ENCODE measurements at regions not wholly inside any gene's neighbourhood (a gene's known extent, or its start where the extent isn't known, plus 50 kb on each side); places are given as distances from the start of the nearest gene placed in this dataset.

DNA sequence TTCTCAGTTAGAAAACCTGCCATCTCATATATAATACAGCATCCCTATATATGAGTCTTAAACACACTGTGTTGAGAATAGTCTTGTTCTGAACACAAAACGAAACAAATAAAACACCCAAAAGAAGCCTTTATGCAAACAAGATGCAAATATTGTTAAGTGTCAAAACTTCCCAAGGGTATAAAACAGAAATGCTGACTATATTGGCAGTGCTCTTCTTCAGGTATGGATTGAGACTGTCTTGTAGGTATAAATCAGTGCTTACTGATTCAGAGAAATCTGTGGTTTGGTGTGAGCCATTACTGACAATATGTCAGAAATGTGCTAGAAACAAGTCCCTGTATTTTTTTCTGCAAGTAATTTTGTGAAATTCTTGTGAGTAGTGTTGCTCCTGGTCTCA, 82.8 kb upstream of the CTSO start:
- ChIA-PET RAD21 (ENCODE audit: low non-redundant PET in 1 of 2, low total read pairs in 2 of 2, uncharacterized antibody in 2 of 2, unreplicated experiment in 2 of 2) (no interaction called here), CTCF (no interaction called here), POLR2A (no interaction called here)
- Histone ChIP-seq H3K9me3 (ENCODE audit: control insufficient read depth in 1 of 2, insufficient read depth in 1 of 2, low read depth in 1 of 2, low read length in 2 of 2) (no peaks in the 10 kb centered on the region), H3K27ac (ENCODE audit: low read depth, low read length) (no peak overlapping the region), H2AFZ (ENCODE audit: low read depth, low read length, poor library complexity, severe bottlenecking) (no peak overlapping the region), H3K79me2 (ENCODE audit: insufficient read depth, low read length) (no peaks in the 10 kb centered on the region), H3K4me1 (ENCODE audit: control insufficient read depth in 1 of 2, insufficient read depth in 2 of 2, low read length in 2 of 2) (no peaks in the 10 kb centered on the region), H3K4me2 (ENCODE audit: low read length) (no peak overlapping the region), H3K36me3 (ENCODE audit: control insufficient read depth in 1 of 2, insufficient read depth in 2 of 2, low read length in 2 of 2) (no peaks in the 10 kb centered on the region), H3K9ac (ENCODE audit: low read length) (no peak overlapping the region), H3K27me3 (ENCODE audit: insufficient read depth, low read length) (no peaks in the 10 kb centered on the region), H4K20me1 (ENCODE audit: insufficient read depth) (no peaks in the 10 kb centered on the region), H3K9me2 (ENCODE audit: insufficient read depth) (no peaks in the 10 kb centered on the region), H3K4me3 (replicated peaks in 1 of 2; ENCODE audit: low read depth in 1 of 2, low read length in 2 of 2) (no peak overlapping the region)
- DNase-seq (ENCODE audit: low read depth, low spot score) (no peak), ATAC-seq (no peak)
- no peak for TF ChIP-seq SIN3A (IDR thresholded peaks at IDR 0.05; ENCODE audit: low read depth)
- no peak for TF ChIP-seq RAD21 (IDR thresholded peaks at IDR 0.05; ENCODE audit: low read depth)
- no peak for TF ChIP-seq POLR2A (IDR thresholded peaks at IDR 0.05; ENCODE audit: borderline replicate concordance, extremely low read depth, insufficient read depth, insufficient read length)
- TF ChIP-seq ZFX (IDR thresholded peaks at IDR 0.05) = no peak
- no peak for TF ChIP-seq ZBTB33 (IDR thresholded peaks at IDR 0.05; ENCODE audit: extremely low read depth, insufficient replicate concordance, low read length)
- BruUV-seq (replicated peaks) = no TSS peak
- intact Hi-C loops (cut with micrococcal nuclease) = no loop called here

DNA sequence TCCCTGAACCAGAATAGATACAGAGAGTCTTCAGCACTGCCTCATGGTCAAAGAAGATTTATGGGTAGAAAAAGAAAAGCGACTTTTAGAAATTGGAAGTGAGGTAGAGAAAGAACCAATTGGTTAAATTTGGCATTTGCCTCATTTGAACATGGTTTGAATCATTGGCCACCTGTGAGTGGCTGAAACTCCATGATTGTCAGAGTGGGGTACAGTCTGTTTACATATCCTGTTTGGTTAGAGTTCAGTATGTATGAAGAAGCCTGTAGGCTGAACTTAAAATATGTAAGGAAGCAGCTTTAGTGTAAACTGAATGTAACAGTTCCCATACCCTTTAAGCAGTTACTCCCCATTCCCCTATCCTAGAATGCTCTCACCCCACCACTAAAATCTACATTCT, 76.0 kb upstream of the CTSO start:
- H2AFZ ChIP-seq (ENCODE audit: low read depth, low read length, poor library complexity, severe bottlenecking) = no peak overlapping the region
- H3K27me3 ChIP-seq (ENCODE audit: insufficient read depth, low read length) = no peaks in the 10 kb centered on the region
- no peaks in the 10 kb centered on the region for H4K20me1 ChIP-seq (ENCODE audit: insufficient read depth)
- no peaks in the 10 kb centered on the region for H3K9me2 ChIP-seq (ENCODE audit: insufficient read depth)
- no peak overlapping the region for H3K27ac ChIP-seq (ENCODE audit: low read depth, low read length)
- ChIA-PET RAD21 (ENCODE audit: low non-redundant PET in 1 of 2, low total read pairs in 2 of 2, uncharacterized antibody in 2 of 2, unreplicated experiment in 2 of 2) (no interaction called here), POLR2A (no interaction called here), CTCF (no interaction called here)
- TF ChIP-seq ATF3 (IDR thresholded peaks at IDR 0.05) (no peak), SIN3A (IDR thresholded peaks at IDR 0.05; ENCODE audit: low read depth) (no peak), POLR2AphosphoS5 (IDR thresholded peaks at IDR 0.05; ENCODE audit: low read depth, low read length) (no peak), YY1 (IDR thresholded peaks at IDR 0.05; ENCODE audit: extremely low read depth, insufficient replicate concordance, low read depth, low read length) (no peak), SP1 (IDR thresholded peaks at IDR 0.05; ENCODE audit: low read depth) (no peak), EZH2phosphoT487 (IDR thresholded peaks at IDR 0.05; ENCODE audit: borderline replicate concordance) (no peak), POLR2A (IDR thresholded peaks at IDR 0.05; ENCODE audit: borderline replicate concordance, extremely low read depth, insufficient read depth, insufficient read length) (no peak)
- H3K9me3 ChIP-seq (ENCODE audit: control insufficient read depth in 1 of 2, insufficient read depth in 1 of 2, low read depth in 1 of 2, low read length in 2 of 2) = no peaks in the 10 kb centered on the region
- H3K4me3 ChIP-seq (replicated peaks in 1 of 2; ENCODE audit: low read depth in 1 of 2, low read length in 2 of 2) = no peak overlapping the region
- no peaks in the 10 kb centered on the region for H3K4me1 ChIP-seq (ENCODE audit: control insufficient read depth in 1 of 2, insufficient read depth in 2 of 2, low read length in 2 of 2)
- intact Hi-C loops (cut with micrococcal nuclease) = no loop called here
- ATAC-seq (no peak), DNase-seq (ENCODE audit: low read depth, low spot score) (no peak)
- no TSS peak for BruUV-seq (replicated peaks)
- no peaks in the 10 kb centered on the region for H3K79me2 ChIP-seq (ENCODE audit: insufficient read depth, low read length)
- no peak overlapping the region for H3K9ac ChIP-seq (ENCODE audit: low read length)
- H3K36me3 ChIP-seq (ENCODE audit: control insufficient read depth in 1 of 2, insufficient read depth in 2 of 2, low read length in 2 of 2) = no peaks in the 10 kb centered on the region
- H3K4me2 ChIP-seq (ENCODE audit: low read length) = no peak overlapping the region

Data from HCT116 (cell line).